OCI-LY3 (cell line): ENCODE measurements at regions not wholly inside any gene's neighbourhood (a gene's known extent, or its start where the extent isn't known, plus 50 kb on each side); places are given as distances from the start of the nearest gene placed in this dataset.

Experiments used
- H2AFZ ChIP-seq: fragments of 200-600, 300-600 bp; shearing (Covaris generic); 2 replicates; pipeline ENCODE4 v1.6.0; 2014; ENCODE audit warnings: antibody characterized with exemption, low read depth, low read length
- H3K27ac ChIP-seq: fragments of 200-600, 300-600 bp; sonication (generic); 2 replicates; pipeline ENCODE4 v1.5.1; 2014; ENCODE audit warnings: mild to moderate bottlenecking, low read length, moderate library complexity, mixed read lengths
- H3K27me3 ChIP-seq: fragments of 200-600, 300-600 bp; sonication (generic); 2 replicates; pipeline ENCODE4 v1.6.1; 2014; ENCODE audit warnings: low read depth, low read length, mixed read lengths
- H3K36me3 ChIP-seq: fragments of 200-600, 300-600 bp; sonication (generic); replicated peaks from 2 replicates; pipeline ENCODE3; 2014; ENCODE audit warnings: low read depth, low read length, mixed read lengths
- H3K4me1 ChIP-seq: fragments of 300-600, 200-600 bp; sonication (generic); 2 replicates; pipeline ENCODE4 v1.6.1; 2014; ENCODE audit warnings: low read length, mixed read lengths
- H3K4me2 ChIP-seq: fragments of 200-600, 300-600 bp; sonication (generic); 2 replicates; pipeline ENCODE4 v1.6.1; 2014; ENCODE audit warnings: low read length, mixed read lengths
- H3K4me3 ChIP-seq: fragments of 300-600, 200-600 bp; sonication (generic); 2 replicates; pipeline ENCODE4 v1.5.1; 2014; ENCODE audit warnings: antibody characterized with exemption, mild to moderate bottlenecking, low read length, moderate library complexity
- H3K79me2 ChIP-seq: fragments of 300-600, 200-600 bp; shearing (Covaris generic); 2 replicates; pipeline ENCODE4 v1.6.1; 2014; ENCODE audit warnings: mild to moderate bottlenecking, low read length, mixed read lengths
- H3K9ac ChIP-seq: fragments of 300-600, 200-600 bp; shearing (Covaris generic); 2 replicates; pipeline ENCODE4 v1.6.0; 2014; ENCODE audit warnings: mild to moderate bottlenecking, low read length, moderate library complexity
- H3K9me3 ChIP-seq: fragments of 200-600, 300-600 bp; shearing (Covaris generic); 2 replicates; pipeline ENCODE4 v1.6.1; 2014; ENCODE audit warnings: low read length, mixed read lengths; ENCODE audit not compliant: insufficient read depth
- H4K20me1 ChIP-seq: fragments of 200-600, 300-600 bp; sonication (generic); 2 replicates; pipeline ENCODE4 v1.6.1; 2016; ENCODE audit warnings: low read length, mixed read lengths; ENCODE audit not compliant: insufficient read depth
- CTCF ChIP-seq: fragments of 200-600, 300-600 bp; sonication (generic); IDR thresholded peaks from 2 replicates; pipeline ENCODE4 v1.5.1; 2014; ENCODE audit warnings: antibody characterized with exemption, low read length, low read depth
- EZH2phosphoT487 ChIP-seq: fragments of 200-600 bp; shearing (Covaris generic); IDR thresholded peaks from 2 replicates; pipeline ENCODE4 v1.6.1; 2018; ENCODE audit warnings: antibody characterized with exemption, mixed run types, low read depth

GRCh38 chr10:78196396-78196795 lies 162.7 kb downstream of the RPS24 start:
- Histone ChIP-seq H3K9ac (no peak overlapping the region), H3K27ac (no peak overlapping the region)
- TF ChIP-seq CTCF (no peak), EZH2phosphoT487 (no peak)

GRCh38 chr10:78196964-78197363 lies 163.3 kb downstream of the RPS24 start:
- Histone ChIP-seq H3K36me3 (no peaks in the 10 kb centered on the region), H2AFZ (no peak overlapping the region), H3K4me1 (peaks cover 10% of the 10 kb centered on the region)

More at GRCh38 chr10:78196396-78196795, 162.7 kb downstream of the RPS24 start:
- Histone ChIP-seq H2AFZ (no peak overlapping the region), H4K20me1 (no peaks in the 10 kb centered on the region), H3K79me2 (no peaks in the 10 kb centered on the region), H3K4me2 (no peak overlapping the region), H3K4me1 (peaks cover 10% of the 10 kb centered on the region), H3K4me3 (no peak overlapping the region), H3K27me3 (no peaks in the 10 kb centered on the region; the same call in 1 of the 2 replicates), H3K9me3 (no peaks in the 10 kb centered on the region; the same call in 1 of the 2 replicates), H3K36me3 (no peaks in the 10 kb centered on the region)

GRCh38 chr10:78197628-78198272 lies 164.1 kb downstream of the RPS24 start:
- Histone ChIP-seq H3K4me2 (no peak overlapping the region), H3K27ac (no peak overlapping the region), H3K9me3 (no peaks in the 10 kb centered on the region; the same call in 1 of the 2 replicates), H3K4me3 (no peak overlapping the region), H3K27me3 (no peaks in the 10 kb centered on the region; the same call in 1 of the 2 replicates), H3K79me2 (no peaks in the 10 kb centered on the region), H3K9ac (no peak overlapping the region), H3K4me1 (peaks cover 10% of the 10 kb centered on the region), H3K36me3 (no peaks in the 10 kb centered on the region), H4K20me1 (no peaks in the 10 kb centered on the region), H2AFZ (no peak overlapping the region)
- no peak for TF ChIP-seq CTCF
- TF ChIP-seq EZH2phosphoT487 = no peak

More at GRCh38 chr10:78196964-78197363, 163.3 kb downstream of the RPS24 start:
- H3K9me3 ChIP-seq = no peaks in the 10 kb centered on the region; the same call in 1 of the 2 replicates
- no peak overlapping the region for H3K4me3 ChIP-seq
- no peaks in the 10 kb centered on the region for H4K20me1 ChIP-seq
- no peaks in the 10 kb centered on the region; the same call in 1 of the 2 replicates for H3K27me3 ChIP-seq
- no peak for TF ChIP-seq CTCF
- no peak for TF ChIP-seq EZH2phosphoT487
- H3K4me2 ChIP-seq = no peak overlapping the region
- no peaks in the 10 kb centered on the region for H3K79me2 ChIP-seq
- no peak overlapping the region for H3K9ac ChIP-seq
- no peak overlapping the region for H3K27ac ChIP-seq

GRCh38 chr10:78199005-78199725 lies 165.5 kb downstream of the RPS24 start:
- TF ChIP-seq EZH2phosphoT487 = no peak
- TF ChIP-seq CTCF = no peak
- Histone ChIP-seq H3K27ac (no peak overlapping the region), H3K27me3 (no peaks in the 10 kb centered on the region), H3K4me3 (no peak overlapping the region), H2AFZ (no peak overlapping the region), H4K20me1 (no peaks in the 10 kb centered on the region), H3K9me3 (no peaks in the 10 kb centered on the region), H3K4me1 (peaks cover 10% of the 10 kb centered on the region), H3K79me2 (no peaks in the 10 kb centered on the region), H3K9ac (no peak overlapping the region), H3K36me3 (no peaks in the 10 kb centered on the region), H3K4me2 (no peak overlapping the region)
